T-helper 2 cell treated with Interferon-gamma antibody and Interleukin-4, amounts not matched to agents 100 ng/mL and 5 ng/mL, for 36 hours (primary cell): ENCODE measurements at regions not wholly inside any gene's neighbourhood (a gene's known extent, or its start where the extent isn't known, plus 50 kb on each side); places are given as distances from the start of the nearest gene placed in this dataset.
"Not testable (repeated sequence)": the region's sequence is repeated elsewhere in the genome, so short reads cannot be mapped to it uniquely, and the experiment has no call there.

Experiments
- intact Hi-C: fragments of 100-400 bp; cut with micrococcal nuclease; formaldehyde crosslinking; loops from one replicate; pipeline ENCODE4 v1.15.1; 2023

GRCh38 chr2:88992819-88993218 lies 301.3 kb downstream of the RPIA start:
- intact Hi-C loops: not testable (repeated sequence)

GRCh38 chr2:88994856-88995255 lies 303.4 kb downstream of the RPIA start:
- intact Hi-C loops: not testable (repeated sequence)

GRCh38 chr2:88996588-88996987 lies 305.1 kb downstream of the RPIA start:
- intact Hi-C loops: not testable (repeated sequence)

- intact Hi-C loops: no loop called here
These were observed 307.9 kb downstream of the RPIA start for GRCh38 chr2:88999365-88999764.

GRCh38 chr2:89000235-89000634 lies 308.8 kb downstream of the RPIA start:
- intact Hi-C loops: no loop called here

- intact Hi-C loops: not testable (repeated sequence)
These were observed 312.8 kb downstream of the RPIA start for GRCh38 chr2:89004238-89004637.

GRCh38 chr2:89020566-89020965 lies 329.1 kb downstream of the RPIA start:
- intact Hi-C loops: not testable (repeated sequence)

- intact Hi-C loops: not testable (repeated sequence)
These were observed 334.8 kb downstream of the RPIA start for GRCh38 chr2:89026296-89026695.

- intact Hi-C loops: not testable (repeated sequence)
These were observed 335.6 kb downstream of the RPIA start for GRCh38 chr2:89027115-89027514.

GRCh38 chr2:89027536-89027935 lies 336.1 kb downstream of the RPIA start:
- intact Hi-C loops: not testable (repeated sequence)

- intact Hi-C loops: not testable (repeated sequence)
These were observed 337.8 kb downstream of the RPIA start for GRCh38 chr2:89029257-89029656.

- intact Hi-C loops: not testable (repeated sequence)
These were observed 356.9 kb downstream of the RPIA start for GRCh38 chr2:89048138-89049066.

- intact Hi-C loops: not testable (repeated sequence)
These were observed 367.1 kb downstream of the RPIA start for GRCh38 chr2:89058616-89059015.

GRCh38 chr2:89061174-89061573 lies 369.7 kb downstream of the RPIA start:
- intact Hi-C loops: not testable (repeated sequence)

- intact Hi-C loops: not testable (repeated sequence)
These were observed 385.3 kb downstream of the RPIA start for GRCh38 chr2:89076771-89077170.

- intact Hi-C loops: not testable (repeated sequence)
These were observed 401.4 kb downstream of the RPIA start for GRCh38 chr2:89092911-89093310.

GRCh38 chr2:89095060-89095459 lies 403.6 kb downstream of the RPIA start:
- intact Hi-C loops: not testable (repeated sequence)

- intact Hi-C loops: not testable (repeated sequence)
These were observed 411.1 kb downstream of the RPIA start for GRCh38 chr2:89102587-89102986.

GRCh38 chr2:89106369-89107019 lies 415.0 kb downstream of the RPIA start:
- intact Hi-C loops: not testable (repeated sequence)

GRCh38 chr2:89112434-89112833 lies 421.0 kb downstream of the RPIA start:
- intact Hi-C loops: not testable (repeated sequence)

GRCh38 chr2:89113286-89113685 lies 421.8 kb downstream of the RPIA start:
- intact Hi-C loops: not testable (repeated sequence)

- intact Hi-C loops: not testable (repeated sequence)
These were observed 438.0 kb downstream of the RPIA start for GRCh38 chr2:89129440-89129839.
